Activated CD4-positive, CD25-positive, alpha-beta regulatory T cell treated with anti-CD3 and anti-CD28 coated beads, Interleukin-2, amount 50 U/mL, for 24 hours (primary cell): ENCODE measurements at regions not wholly inside any gene's neighbourhood (a gene's known extent, or its start where the extent isn't known, plus 50 kb on each side); places are given as distances from the start of the nearest gene placed in this dataset.
"Not testable (repeated sequence)": the region's sequence is repeated elsewhere in the genome, so short reads cannot be mapped to it uniquely, and the experiment has no call there.

Experiments used
- ATAC-seq, 2 donors: fragments of 150-1000 bp; cut with Tn5 transposase; one replicate each; pipeline ENCODE4 v1.10.0; 2021; ENCODE audit warnings: mild to moderate bottlenecking in 1 of 2, moderate library complexity in 1 of 2

GRCh38 chrX:106363214-106363613 lies 195.1 kb downstream of the PWWP3B start:
- ATAC-seq: no peak

- no peak for ATAC-seq
Observed at GRCh38 chrX:106378616-106379015, 210.5 kb downstream of the PWWP3B start.

GRCh38 chrX:106391284-106391911 lies 220.4 kb upstream of the RADX start:
- ATAC-seq: no peak

- no peak for ATAC-seq
Observed at GRCh38 chrX:106392346-106392745, 219.4 kb upstream of the RADX start.

- no peak for ATAC-seq
Observed at GRCh38 chrX:106397788-106398538, 213.8 kb upstream of the RADX start.

GRCh38 chrX:106401965-106402559 lies 209.7 kb upstream of the RADX start:
- no peak for ATAC-seq

GRCh38 chrX:106404512-106404911 lies 207.3 kb upstream of the RADX start:
- no peak for ATAC-seq

- ATAC-seq: no peak
Observed at GRCh38 chrX:106415276-106415895, 196.4 kb upstream of the RADX start.

- no peak for ATAC-seq
Observed at GRCh38 chrX:106436691-106437090, 175.1 kb upstream of the RADX start.

GRCh38 chrX:106437407-106437806 lies 174.4 kb upstream of the RADX start:
- ATAC-seq: no peak

- no peak for ATAC-seq
Observed at GRCh38 chrX:106450405-106450804, 161.4 kb upstream of the RADX start.

GRCh38 chrX:106451933-106452332 lies 159.8 kb upstream of the RADX start:
- ATAC-seq: no peak

GRCh38 chrX:106454991-106455390 lies 156.8 kb upstream of the RADX start:
- ATAC-seq: no peak

GRCh38 chrX:106457802-106458201 lies 154.0 kb upstream of the RADX start:
- no peak for ATAC-seq

- ATAC-seq: no peak
Observed at GRCh38 chrX:106467422-106467821, 144.4 kb upstream of the RADX start.

GRCh38 chrX:106467943-106468342 lies 143.8 kb upstream of the RADX start:
- no peak for ATAC-seq

GRCh38 chrX:106468433-106468832 lies 143.3 kb upstream of the RADX start:
- no peak for ATAC-seq

GRCh38 chrX:106479920-106480319 lies 131.9 kb upstream of the RADX start:
- no peak for ATAC-seq

- no peak for ATAC-seq
Observed at GRCh38 chrX:106481341-106481740, 130.4 kb upstream of the RADX start.

- peak; percentile 96 to 98 for ATAC-seq
Observed at GRCh38 chrX:106484233-106484632, 127.5 kb upstream of the RADX start.

GRCh38 chrX:106493210-106493816 lies 118.5 kb upstream of the RADX start:
- not testable (repeated sequence) for ATAC-seq

GRCh38 chrX:106499473-106499872 lies 112.3 kb upstream of the RADX start:
- ATAC-seq: no peak

- no peak for ATAC-seq
Observed at GRCh38 chrX:106510713-106511403, 100.9 kb upstream of the RADX start.
